HepG2 (cell line): ENCODE measurements at regions not wholly inside any gene's neighbourhood (a gene's known extent, or its start where the extent isn't known, plus 50 kb on each side); places are given as distances from the start of the nearest gene placed in this dataset.

ENCODE experiments used
- ATAC-seq: fragments of 200-7000 bp; cut with Tn5 transposase; 3 replicates; pipeline ENCODE4 v1.9.1; 2020; ENCODE audit warnings: mild to moderate bottlenecking, moderate library complexity
- BruUV-seq: library from RNA; stranded (reverse); fragments of 400-500 nt; replicated peaks from 2 replicates; lab custom pipeline; 2021; lab: Mats Ljungman, UMichigan
- CTCF ChIA-PET: fragments of 300-600 bp; formaldehyde crosslinking; extraction: SDS; loops from one replicate; lab custom pipeline; 2021; ENCODE audit warnings: low total read pairs, inconsistent platforms, low intra/inter-chr PET ratio; lab: Yijun Ruan, JAX
- POLR2A ChIA-PET: fragments of 350-600 bp; sonication (Branson Sonifier 250); formaldehyde crosslinking; loops from one replicate; lab custom pipeline; 2020; ENCODE audit warnings: antibody characterized with exemption, inconsistent platforms; lab: Yijun Ruan, JAX
- DNase-seq: peaks from one replicate; pipeline ENCODE4 v3.0.0-alpha.2; 2015; ENCODE audit warnings: low spot score
- FAIRE-seq: peaks from 3 replicates; lab custom pipeline; 2011; peaks lifted over from hg19 to GRCh38; lab: Jason Lieb, UNC
- H2AFZ ChIP-seq: one replicate; pipeline ENCODE4 v1.6.1; 2011; ENCODE audit warnings: low read length, inconsistent platforms
- H3K27ac ChIP-seq: fragments of 300-600 bp; 3 replicates; pipeline ENCODE4 v1.8.0; 2011; ENCODE audit warnings: mixed run types, mild to moderate bottlenecking, mixed read lengths, low read length, inconsistent platforms; ENCODE audit not compliant: insufficient read depth; ENCODE audit errors: extremely low read length
- H3K27me3 ChIP-seq, 2 experiments: fragments of 200-600 bp in 1 of 2; 2 replicates in 1 of 2; 3 replicates in 1 of 2; pipeline versions ENCODE4 v1.6.0 to v1.8.0; 2011; ENCODE audit warnings: low read length in 2 of 2, mild to moderate bottlenecking in 2 of 2, moderate library complexity in 2 of 2, inconsistent platforms in 1 of 2; ENCODE audit not compliant: insufficient read depth in 2 of 2, control insufficient read depth in 1 of 2
- H3K36me3 ChIP-seq, 2 experiments: fragments of 200-600 bp in 1 of 2; replicated peaks in 1 of 2; 2 replicates in 1 of 2; 3 replicates in 1 of 2; pipeline versions ENCODE4 v1.5.1 to v1.8.0; 2011; ENCODE audit warnings: low read length in 2 of 2, inconsistent platforms in 1 of 2; ENCODE audit not compliant: insufficient read depth in 2 of 2, control insufficient read depth in 1 of 2
- H3K4me1 ChIP-seq: 2 replicates; pipeline ENCODE4 v1.5.1; 2012; ENCODE audit warnings: low read length, inconsistent platforms; ENCODE audit not compliant: insufficient read depth
- H3K4me2 ChIP-seq: 2 replicates; pipeline ENCODE4 v1.6.0; 2011; ENCODE audit warnings: low read depth, low read length, inconsistent platforms
- H3K4me3 ChIP-seq, 3 experiments: fragments of 200-600 bp in 1 of 3; sonication (generic), shearing (Covaris generic) in 1 of 3; replicated peaks in 1 of 3; 2 replicates each; pipeline ENCODE4 v1.5.1; 2011 to 2016; ENCODE audit warnings: low read length in 3 of 3, inconsistent platforms in 2 of 3, low read depth in 2 of 3, mild to moderate bottlenecking in 2 of 3, control low read depth in 1 of 3, mixed read lengths in 1 of 3; ENCODE audit not compliant: insufficient read depth in 1 of 3
- H3K79me2 ChIP-seq: one replicate; pipeline ENCODE4 v1.6.1; 2011; ENCODE audit warnings: low read length, inconsistent platforms; ENCODE audit not compliant: insufficient read depth
- H3K9ac ChIP-seq: 2 replicates; pipeline ENCODE4 v1.6.0; 2011; ENCODE audit warnings: mild to moderate bottlenecking, low read depth, low read length, inconsistent platforms; ENCODE audit not compliant: insufficient read depth
- H3K9me3 ChIP-seq: 2 replicates; pipeline ENCODE4 v1.5.1; 2012; ENCODE audit warnings: mild to moderate bottlenecking, low read length
- H4K20me1 ChIP-seq: 2 replicates; pipeline ENCODE4 v1.6.0; 2011; ENCODE audit warnings: inconsistent platforms, mild to moderate bottlenecking, low read length, moderate library complexity; ENCODE audit not compliant: insufficient read depth
- CCAR2 ChIP-seq: fragments of 200-400 bp; formaldehyde crosslinking; optimal IDR thresholded peaks from 2 replicates; pipeline ENCODE3; 2018; ENCODE audit warnings: low read depth, mild to moderate bottlenecking, low read length, moderate library complexity
- NCOA1 ChIP-seq: sonication (generic); formaldehyde crosslinking; IDR thresholded peaks from 2 replicates; pipeline ENCODE4 v1.9.0; 2021; ENCODE audit warnings: missing genetic modification reagents
- NFYB ChIP-seq: sonication (generic); formaldehyde crosslinking; IDR thresholded peaks from 2 replicates; pipeline ENCODE4 v1.4.0; 2020; ENCODE audit warnings: missing genetic modification reagents
- NR2F1 ChIP-seq, 2 experiments: fragments of 450-650 bp in 1 of 2; formaldehyde crosslinking in 1 of 2; IDR thresholded peaks; 2 replicates each; pipeline versions ENCODE4 v1.5.0 to v1.6.1; 2016 to 2020; ENCODE audit warnings: mild to moderate bottlenecking in 1 of 2, missing compliant biosample characterization in 1 of 2, missing genetic modification reagents in 1 of 2, moderate library complexity in 1 of 2
- SATB2 ChIP-seq: sonication (generic); formaldehyde crosslinking; IDR thresholded peaks from 2 replicates; pipeline ENCODE4 v1.5.0; 2020; ENCODE audit warnings: missing genetic modification reagents
- TBX2 ChIP-seq: sonication (generic); formaldehyde crosslinking; IDR thresholded peaks from 2 replicates; pipeline ENCODE4 v1.5.0; 2020; ENCODE audit warnings: missing genetic modification reagents, mild to moderate bottlenecking, borderline replicate concordance
- WGBS: methylation state at CpG from one replicate; pipeline ENCODE4 v1.1.6; 2017; ENCODE audit warnings: low lambda C conversion rate; 5-methylcytosine and 5-hydroxymethylcytosine counted together
- in situ Hi-C: cut with HindIII; loops from 2 replicates; pipeline ENCODE4 v1.10.0; 2017; ENCODE audit warnings: low pct_unique_long_range_greater_than_20kb; ENCODE audit not compliant: extremely low pct_ligation_motif_present
- intact Hi-C: fragments of 100-400 bp; cut with micrococcal nuclease; formaldehyde crosslinking; loops from one replicate; pipeline ENCODE4 v1.10.0; 2022; ENCODE audit not compliant: unreplicated experiment
- TF ChIP-seq, protein P1 (sequence below): sonication (generic); formaldehyde crosslinking; IDR thresholded peaks from 2 replicates; pipeline ENCODE4 v1.4.0; 2020; ENCODE audit warnings: mild to moderate bottlenecking, missing genetic modification reagents
- TF ChIP-seq, protein P2 (sequence below): sonication (generic); formaldehyde crosslinking; IDR thresholded peaks from 2 replicates; pipeline ENCODE4 v1.4.0; 2020; ENCODE audit warnings: missing genetic modification reagents
- TF ChIP-seq, protein P3 (sequence below): sonication (generic); formaldehyde crosslinking; IDR thresholded peaks from 2 replicates; pipeline ENCODE4 v1.5.1; 2020; ENCODE audit warnings: missing genetic modification reagents, mild to moderate bottlenecking, borderline replicate concordance

DNA sequence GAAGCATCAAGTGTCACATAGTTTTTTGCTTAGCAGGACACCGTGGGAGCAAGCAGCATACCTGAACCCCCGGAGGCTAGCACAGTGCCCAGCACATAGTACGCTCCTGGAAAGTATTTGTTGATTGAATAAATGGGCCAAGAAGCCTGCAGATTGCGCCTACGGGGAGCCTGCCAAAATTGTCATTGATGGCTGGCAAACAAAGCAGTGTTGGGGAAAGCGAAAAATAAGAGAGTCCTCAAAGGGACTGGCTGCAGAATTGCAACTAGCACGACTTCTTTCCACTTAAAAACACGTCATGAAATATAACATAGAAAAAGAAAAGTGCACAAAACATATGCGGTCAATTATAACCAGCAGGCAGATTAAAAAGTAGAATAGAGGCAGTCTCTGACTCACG lies 125.2 kb upstream of the GALNT2 start:
- POLR2A ChIA-PET: no interaction called here
- in situ Hi-C loops: no loop called here
- 15% methylated on average over 9 of the region's 10 CpGs for WGBS

More for the DNA sequence above, 125.2 kb upstream of the GALNT2 start:
- intact Hi-C loops: no loop called here
- no TSS peak for BruUV-seq
- H3K36me3 ChIP-seq: no peaks in the 10 kb centered on the region
- H3K9me3 ChIP-seq: no peaks in the 10 kb centered on the region
- no peak overlapping the region for H3K4me3 ChIP-seq
- no peak overlapping the region for H2AFZ ChIP-seq
- no peak overlapping the region for H3K9ac ChIP-seq
- CTCF ChIA-PET: no interaction called here
- DNase-seq: no peak
- H3K4me1 ChIP-seq: no peaks in the 10 kb centered on the region
- ATAC-seq: no peak
- no peak overlapping the region for H3K27ac ChIP-seq
- peaks cover 0 to 32% of the 10 kb centered on the region in 2 experiments; a peak in 3 of 5 replicates for H3K27me3 ChIP-seq
- H3K79me2 ChIP-seq: no peaks in the 10 kb centered on the region
- TF ChIP-seq SATB2 (CRISPR knock-in tag) (no peak), NCOA1 (no peak), NR2F1 (CRISPR knock-in tag; IDR thresholded peaks at IDR 0.05) (no peak), TBX2 (CRISPR knock-in tag) (no peak), CCAR2 (no peak), NFYB (CRISPR knock-in tag) (no peak)
- TF ChIP-seq, protein P1, sequence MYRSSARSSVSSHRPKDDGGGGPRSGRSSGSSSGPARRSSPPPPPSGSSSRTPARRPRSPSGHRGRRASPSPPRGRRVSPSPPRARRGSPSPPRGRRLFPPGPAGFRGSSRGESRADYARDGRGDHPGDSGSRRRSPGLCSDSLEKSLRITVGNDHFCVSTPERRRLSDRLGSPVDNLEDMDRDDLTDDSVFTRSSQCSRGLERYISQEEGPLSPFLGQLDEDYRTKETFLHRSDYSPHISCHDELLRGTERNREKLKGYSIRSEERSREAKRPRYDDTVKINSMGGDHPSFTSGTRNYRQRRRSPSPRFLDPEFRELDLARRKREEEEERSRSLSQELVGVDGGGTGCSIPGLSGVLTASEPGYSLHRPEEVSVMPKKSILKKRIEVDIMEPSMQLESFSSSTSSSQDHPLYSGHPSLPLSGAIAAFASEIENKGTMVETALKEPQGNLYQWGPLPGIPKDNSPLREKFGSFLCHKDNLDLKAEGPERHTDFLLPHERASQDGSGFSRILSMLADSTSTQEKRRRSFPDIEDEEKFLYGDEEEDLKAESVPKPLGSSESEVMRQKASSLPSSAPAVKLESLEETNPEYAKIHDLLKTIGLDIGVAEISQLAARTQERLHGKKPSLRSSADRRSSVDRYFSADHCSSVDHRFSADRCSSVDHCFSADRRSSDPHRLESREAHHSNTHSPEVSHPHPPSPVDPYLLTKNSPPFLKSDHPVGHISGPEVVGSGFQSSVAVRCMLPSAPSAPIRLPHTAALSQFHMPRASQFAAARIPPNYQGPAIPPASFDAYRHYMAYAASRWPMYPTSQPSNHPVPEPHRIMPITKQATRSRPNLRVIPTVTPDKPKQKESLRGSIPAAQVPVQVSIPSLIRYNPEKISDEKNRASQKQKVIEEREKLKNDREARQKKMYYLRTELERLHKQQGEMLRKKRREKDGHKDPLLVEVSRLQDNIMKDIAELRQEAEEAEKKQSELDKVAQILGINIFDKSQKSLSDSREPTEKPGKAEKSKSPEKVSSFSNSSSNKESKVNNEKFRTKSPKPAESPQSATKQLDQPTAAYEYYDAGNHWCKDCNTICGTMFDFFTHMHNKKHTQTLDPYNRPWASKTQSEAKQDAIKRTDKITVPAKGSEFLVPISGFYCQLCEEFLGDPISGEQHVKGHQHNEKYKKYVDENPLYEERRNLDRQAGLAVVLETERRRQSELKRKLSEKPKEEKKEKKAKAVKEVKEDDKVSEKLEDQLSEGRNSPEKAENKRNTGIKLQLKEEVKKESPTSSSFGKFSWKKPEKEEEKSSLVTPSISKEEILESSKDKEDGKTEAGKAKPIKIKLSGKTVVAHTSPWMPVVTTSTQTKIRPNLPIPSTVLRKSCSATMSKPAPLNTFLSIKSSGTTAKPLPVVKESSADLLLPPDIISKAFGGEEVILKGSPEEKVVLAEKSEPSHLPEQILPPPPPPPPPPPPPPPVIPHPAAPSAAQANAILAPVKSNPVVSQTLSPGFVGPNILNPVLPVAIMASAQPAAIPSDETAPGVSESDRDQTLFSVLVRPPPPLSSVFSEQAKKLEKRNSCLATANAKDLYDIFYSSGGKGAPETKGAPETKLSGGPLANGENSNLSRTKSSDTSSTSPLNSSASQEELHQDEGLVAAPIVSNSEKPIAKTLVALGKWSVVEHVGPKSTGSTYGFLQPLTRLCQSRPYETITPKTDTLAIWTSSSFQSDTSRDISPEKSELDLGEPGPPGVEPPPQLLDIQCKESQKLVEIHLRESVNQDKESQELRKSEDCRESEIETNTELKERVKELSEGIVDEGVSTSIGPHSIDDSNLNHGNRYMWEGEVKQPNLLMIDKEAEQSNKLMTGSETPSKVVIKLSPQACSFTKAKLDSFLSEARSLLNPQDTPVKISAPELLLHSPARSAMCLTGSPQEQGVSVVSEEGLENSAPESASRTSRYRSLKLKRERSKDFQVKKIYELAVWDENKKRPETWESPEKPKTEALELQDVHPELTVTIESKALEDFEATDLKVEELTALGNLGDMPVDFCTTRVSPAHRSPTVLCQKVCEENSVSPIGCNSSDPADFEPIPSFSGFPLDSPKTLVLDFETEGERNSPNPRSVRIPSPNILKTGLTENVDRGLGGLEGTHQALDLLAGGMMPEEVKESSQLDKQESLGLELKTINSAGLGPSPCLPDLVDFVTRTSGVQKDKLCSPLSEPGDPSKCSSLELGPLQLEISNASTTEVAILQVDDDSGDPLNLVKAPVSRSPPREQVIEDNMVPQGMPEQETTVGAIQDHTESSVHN: no peak
- TF ChIP-seq, protein P2, sequence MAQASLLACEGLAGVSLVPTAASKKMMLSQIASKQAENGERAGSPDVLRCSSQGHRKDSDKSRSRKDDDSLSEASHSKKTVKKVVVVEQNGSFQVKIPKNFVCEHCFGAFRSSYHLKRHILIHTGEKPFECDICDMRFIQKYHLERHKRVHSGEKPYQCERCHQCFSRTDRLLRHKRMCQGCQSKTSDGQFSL (CRISPR knock-in tag): no peak
- TF ChIP-seq, protein P3, sequence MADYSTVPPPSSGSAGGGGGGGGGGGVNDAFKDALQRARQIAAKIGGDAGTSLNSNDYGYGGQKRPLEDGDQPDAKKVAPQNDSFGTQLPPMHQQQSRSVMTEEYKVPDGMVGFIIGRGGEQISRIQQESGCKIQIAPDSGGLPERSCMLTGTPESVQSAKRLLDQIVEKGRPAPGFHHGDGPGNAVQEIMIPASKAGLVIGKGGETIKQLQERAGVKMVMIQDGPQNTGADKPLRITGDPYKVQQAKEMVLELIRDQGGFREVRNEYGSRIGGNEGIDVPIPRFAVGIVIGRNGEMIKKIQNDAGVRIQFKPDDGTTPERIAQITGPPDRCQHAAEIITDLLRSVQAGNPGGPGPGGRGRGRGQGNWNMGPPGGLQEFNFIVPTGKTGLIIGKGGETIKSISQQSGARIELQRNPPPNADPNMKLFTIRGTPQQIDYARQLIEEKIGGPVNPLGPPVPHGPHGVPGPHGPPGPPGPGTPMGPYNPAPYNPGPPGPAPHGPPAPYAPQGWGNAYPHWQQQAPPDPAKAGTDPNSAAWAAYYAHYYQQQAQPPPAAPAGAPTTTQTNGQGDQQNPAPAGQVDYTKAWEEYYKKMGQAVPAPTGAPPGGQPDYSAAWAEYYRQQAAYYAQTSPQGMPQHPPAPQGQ: no peak
- no peak overlapping the region for H3K4me2 ChIP-seq
- H4K20me1 ChIP-seq: no peaks in the 10 kb centered on the region
- FAIRE-seq: no peak
